ENCODE measurements at regions not wholly inside any gene's neighbourhood (a gene's known extent, or its start where the extent isn't known, plus 50 kb on each side); places are given as distances from the start of the nearest gene placed in this dataset.
"Not testable (repeated sequence)": the region's sequence is repeated elsewhere in the genome, so short reads cannot be mapped to it uniquely, and the experiment has no call there.

DNA sequence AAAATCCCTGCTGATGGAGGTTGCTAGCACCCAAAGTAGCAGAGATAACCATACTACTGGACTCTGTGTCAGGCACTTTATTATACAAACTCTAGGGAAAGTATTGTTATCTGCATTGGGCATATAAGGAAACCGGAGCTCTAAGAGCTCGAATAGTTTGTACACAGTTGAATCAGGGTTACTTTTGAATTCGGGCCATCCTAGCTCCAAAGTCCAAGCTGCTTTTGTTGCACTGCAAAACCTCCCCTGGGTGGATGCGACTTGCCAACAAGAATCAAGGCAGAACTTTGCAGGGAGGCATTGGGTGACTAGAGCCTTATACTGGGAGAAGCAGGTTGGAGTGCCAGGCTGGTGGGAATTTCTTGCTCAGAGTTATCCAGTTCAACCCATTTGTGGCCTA lies 435.1 kb downstream of the SPATA31D1 start:
- no peaks in the 10 kb centered on the region for H4K20me1 ChIP-seq (ENCODE audit: insufficient read depth, low read depth, low read length)
- no peak overlapping the region for H3K9ac ChIP-seq (ENCODE audit: low read length)
- no peaks in the 10 kb centered on the region for H3K4me1 ChIP-seq (ENCODE audit: low read length)
- peaks cover 2% of the 10 kb centered on the region; the same call in 1 of the 2 replicates for H3K9me3 ChIP-seq (ENCODE audit: low read length)
- H3K27me3 ChIP-seq (ENCODE audit: low read length), result no peaks in the 10 kb centered on the region
- no peak overlapping the region for H3K27ac ChIP-seq (ENCODE audit: low read length)
- no peaks in the 10 kb centered on the region for H3K79me2 ChIP-seq (ENCODE audit: low read length)
- no peak overlapping the region for H3K4me2 ChIP-seq (ENCODE audit: low read depth, low read length, poor library complexity, severe bottlenecking)
- H3K9me2 ChIP-seq (replicated peaks; ENCODE audit: insufficient read depth, low read length), result no peaks in the 10 kb centered on the region
- H2AFZ ChIP-seq (ENCODE audit: low read length), result no peak overlapping the region
- H3K36me3 ChIP-seq (ENCODE audit: insufficient read depth, low read length), result no peaks in the 10 kb centered on the region
- no peak for DNase-seq
- no peak overlapping the region for H3K4me3 ChIP-seq (ENCODE audit: low read length)

DNA sequence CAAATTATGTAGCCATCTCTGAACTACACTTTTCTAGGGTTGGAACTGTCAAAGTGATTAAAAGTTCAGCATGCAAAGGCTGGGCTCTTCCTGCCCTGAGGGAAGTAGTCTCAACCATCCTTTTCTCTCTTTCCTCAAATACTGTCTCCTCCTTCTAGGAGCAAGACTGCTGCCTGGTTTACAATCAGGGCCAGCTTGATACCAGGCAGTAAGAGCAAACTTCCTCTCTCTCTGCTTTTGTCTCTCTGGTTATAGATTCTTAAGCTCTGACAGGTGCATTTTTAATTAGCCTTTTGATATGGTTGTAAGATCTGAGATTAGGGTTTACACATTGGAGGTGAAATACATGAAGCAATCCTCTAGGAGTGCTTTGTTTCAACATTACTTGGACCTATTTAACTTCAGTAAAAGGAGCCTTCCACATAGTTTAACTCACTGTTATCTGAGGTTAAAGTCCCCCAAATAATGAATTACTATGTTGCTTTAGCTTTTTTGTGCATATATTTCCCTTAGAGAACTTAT lies 436.1 kb downstream of the SPATA31D1 start:
- no peak overlapping the region for H3K9ac ChIP-seq (ENCODE audit: low read length)
- H2AFZ ChIP-seq (ENCODE audit: low read length), result no peak overlapping the region
- no peaks in the 10 kb centered on the region for H3K36me3 ChIP-seq (ENCODE audit: insufficient read depth, low read length)
- no peak overlapping the region for H3K27ac ChIP-seq (ENCODE audit: low read length)
- H3K79me2 ChIP-seq (ENCODE audit: low read length), result no peaks in the 10 kb centered on the region
- no peaks in the 10 kb centered on the region for H3K9me2 ChIP-seq (replicated peaks; ENCODE audit: insufficient read depth, low read length)
- no peaks in the 10 kb centered on the region for H3K4me1 ChIP-seq (ENCODE audit: low read length)
- no peak overlapping the region for H3K4me2 ChIP-seq (ENCODE audit: low read depth, low read length, poor library complexity, severe bottlenecking)
- H4K20me1 ChIP-seq (ENCODE audit: insufficient read depth, low read depth, low read length), result no peaks in the 10 kb centered on the region
- H3K27me3 ChIP-seq (ENCODE audit: low read length), result no peaks in the 10 kb centered on the region
- no peak for DNase-seq
- H3K4me3 ChIP-seq (ENCODE audit: low read length), result no peak overlapping the region
- peaks cover 2% of the 10 kb centered on the region; the same call in 1 of the 2 replicates for H3K9me3 ChIP-seq (ENCODE audit: low read length)

DNA sequence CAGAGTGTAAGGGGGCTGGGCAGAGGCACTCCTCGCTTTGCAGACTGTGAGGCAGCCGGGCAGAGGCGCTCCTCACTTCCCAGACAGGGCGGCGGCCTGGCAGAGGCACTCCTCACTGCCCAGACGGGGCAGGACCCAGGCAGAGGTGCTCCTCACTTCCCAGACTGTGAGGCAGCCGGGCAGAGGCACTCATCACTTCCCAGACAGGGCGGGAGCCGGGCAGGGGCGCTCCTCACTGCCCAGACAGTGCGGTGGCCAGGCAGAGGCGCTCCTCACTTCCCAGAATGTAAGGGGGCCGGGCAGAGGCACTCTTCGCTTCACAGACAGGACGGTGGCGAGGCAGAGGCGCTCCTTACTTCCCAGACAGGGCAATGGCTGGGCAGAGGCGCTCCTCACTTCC lies 442.5 kb downstream of the SPATA31D1 start:
- no peak overlapping the region for H3K4me3 ChIP-seq (ENCODE audit: low read length)
- no peak overlapping the region for H2AFZ ChIP-seq (ENCODE audit: low read length)
- no peak overlapping the region for H3K27ac ChIP-seq (ENCODE audit: low read length)
- H3K27me3 ChIP-seq (ENCODE audit: low read length), result no peaks in the 10 kb centered on the region
- no peaks in the 10 kb centered on the region for H4K20me1 ChIP-seq (ENCODE audit: insufficient read depth, low read depth, low read length)
- H3K79me2 ChIP-seq (ENCODE audit: low read length), result no peaks in the 10 kb centered on the region
- H3K9ac ChIP-seq (ENCODE audit: low read length), result no peak overlapping the region
- no peaks in the 10 kb centered on the region for H3K4me1 ChIP-seq (ENCODE audit: low read length)
- DNase-seq, result no peak
- no peaks in the 10 kb centered on the region for H3K9me2 ChIP-seq (replicated peaks; ENCODE audit: insufficient read depth, low read length)
- H3K4me2 ChIP-seq (ENCODE audit: low read depth, low read length, poor library complexity, severe bottlenecking), result no peak overlapping the region
- H3K36me3 ChIP-seq (ENCODE audit: insufficient read depth, low read length), result no peaks in the 10 kb centered on the region
- H3K9me3 ChIP-seq (ENCODE audit: low read length), result 0 out of 2 replicates have a peak, but pooled peaks cover 2% of the 10 kb centered on the region

DNA sequence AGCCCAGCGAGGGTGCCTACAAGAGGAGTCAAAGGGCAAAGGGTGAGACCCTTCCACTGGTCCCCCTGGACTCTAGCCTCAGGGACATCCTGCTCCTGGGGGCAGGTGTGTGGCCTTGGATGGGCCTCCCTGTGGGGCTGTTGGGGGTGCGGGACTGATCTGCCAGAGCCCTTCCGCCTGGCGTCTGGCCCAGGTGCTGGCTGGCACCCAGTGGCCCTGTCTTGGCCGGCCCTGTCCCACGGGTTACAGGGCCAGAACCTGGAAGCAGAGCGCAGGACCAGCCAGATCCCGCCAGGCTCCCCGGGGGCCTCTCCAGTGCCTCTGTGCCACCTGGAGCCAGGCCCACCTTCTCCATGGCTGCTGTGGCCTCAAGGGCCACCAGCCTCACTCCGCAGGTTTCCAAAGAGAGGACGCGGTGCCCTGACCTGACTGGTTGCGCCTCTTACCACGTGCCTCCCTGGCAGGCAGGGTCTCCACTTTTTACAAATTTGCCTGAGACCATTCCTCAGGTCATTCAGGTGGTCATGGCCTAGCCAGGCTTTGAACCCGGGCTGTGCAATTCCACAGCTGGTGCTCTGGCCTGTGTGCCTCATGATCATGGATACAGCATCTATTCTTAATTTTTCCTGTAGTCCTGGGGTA lies 444.8 kb downstream of the SPATA31D1 start:
- not testable (repeated sequence) for H3K27me3 ChIP-seq (ENCODE audit: low read length); H3K4me2 ChIP-seq (ENCODE audit: low read depth, low read length, poor library complexity, severe bottlenecking); H3K79me2 ChIP-seq (ENCODE audit: low read length); DNase-seq; H3K9me2 ChIP-seq (replicated peaks; ENCODE audit: insufficient read depth, low read length); H3K9ac ChIP-seq (ENCODE audit: low read length); H3K9me3 ChIP-seq (ENCODE audit: low read length); H3K27ac ChIP-seq (ENCODE audit: low read length); H3K4me3 ChIP-seq (ENCODE audit: low read length); H3K4me1 ChIP-seq (ENCODE audit: low read length); H4K20me1 ChIP-seq (ENCODE audit: insufficient read depth, low read depth, low read length); H2AFZ ChIP-seq (ENCODE audit: low read length); H3K36me3 ChIP-seq (ENCODE audit: insufficient read depth, low read length)

DNA sequence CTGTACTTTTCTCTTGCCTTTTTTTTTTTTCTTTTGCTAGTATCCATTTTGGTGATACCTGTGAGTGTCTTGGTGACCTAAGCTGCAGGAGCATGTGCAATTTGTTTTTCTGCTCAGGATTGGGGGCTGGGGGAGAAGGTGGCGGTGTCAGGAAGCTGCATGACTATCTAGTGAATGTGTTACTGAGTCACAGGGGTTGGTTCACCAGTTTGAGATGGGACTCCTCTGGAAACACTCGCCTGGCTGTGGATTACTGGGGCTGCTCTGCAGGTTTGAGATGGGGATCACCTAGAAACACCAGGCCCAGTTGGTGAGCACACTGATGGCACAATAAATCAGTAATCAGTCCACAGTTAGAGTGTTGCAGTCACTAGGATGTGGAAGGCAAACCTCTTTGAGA lies 447.9 kb downstream of the SPATA31D1 start:
- Histone ChIP-seq H3K4me2 (ENCODE audit: low read depth, low read length, poor library complexity, severe bottlenecking) (no peak overlapping the region), H3K4me3 (ENCODE audit: low read length) (no peak overlapping the region), H2AFZ (ENCODE audit: low read length) (no peak overlapping the region), H3K79me2 (ENCODE audit: low read length) (no peaks in the 10 kb centered on the region), H3K9me2 (replicated peaks; ENCODE audit: insufficient read depth, low read length) (no peaks in the 10 kb centered on the region), H3K4me1 (ENCODE audit: low read length) (no peaks in the 10 kb centered on the region), H3K27me3 (ENCODE audit: low read length) (no peaks in the 10 kb centered on the region), H3K9ac (ENCODE audit: low read length) (no peak overlapping the region), H3K27ac (ENCODE audit: low read length) (no peak overlapping the region), H4K20me1 (ENCODE audit: insufficient read depth, low read depth, low read length) (no peaks in the 10 kb centered on the region), H3K9me3 (ENCODE audit: low read length) (peaks cover 8% of the 10 kb centered on the region; the same call in 1 of the 2 replicates), H3K36me3 (ENCODE audit: insufficient read depth, low read length) (no peaks in the 10 kb centered on the region)
- no peak for DNase-seq

DNA sequence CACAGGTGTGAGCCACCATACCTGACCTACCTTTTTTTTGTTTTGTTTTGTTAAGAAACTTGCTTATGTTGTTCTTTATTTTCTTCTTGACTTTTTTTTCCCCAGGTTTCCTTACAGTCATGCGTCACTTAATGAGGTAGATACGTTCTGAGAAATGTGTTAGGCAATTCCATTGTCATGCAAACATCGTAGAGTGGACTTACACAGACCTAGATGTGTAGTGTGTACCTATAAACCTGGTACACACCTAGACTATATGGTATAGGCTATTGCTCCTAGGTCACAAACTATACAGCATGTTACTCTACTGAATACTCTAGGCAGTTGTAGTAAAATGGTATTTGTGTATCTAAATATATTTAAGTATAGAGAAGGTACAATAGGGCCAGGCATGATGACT lies 448.6 kb downstream of the SPATA31D1 start:
- H3K4me1 ChIP-seq (ENCODE audit: low read length); DNase-seq; H3K27ac ChIP-seq (ENCODE audit: low read length); H3K4me2 ChIP-seq (ENCODE audit: low read depth, low read length, poor library complexity, severe bottlenecking); H3K27me3 ChIP-seq (ENCODE audit: low read length); H3K36me3 ChIP-seq (ENCODE audit: insufficient read depth, low read length); H3K9me2 ChIP-seq (replicated peaks; ENCODE audit: insufficient read depth, low read length); H2AFZ ChIP-seq (ENCODE audit: low read length); H3K9ac ChIP-seq (ENCODE audit: low read length); H3K4me3 ChIP-seq (ENCODE audit: low read length); H4K20me1 ChIP-seq (ENCODE audit: insufficient read depth, low read depth, low read length); H3K79me2 ChIP-seq (ENCODE audit: low read length); H3K9me3 ChIP-seq (ENCODE audit: low read length): not testable (repeated sequence)

DNA sequence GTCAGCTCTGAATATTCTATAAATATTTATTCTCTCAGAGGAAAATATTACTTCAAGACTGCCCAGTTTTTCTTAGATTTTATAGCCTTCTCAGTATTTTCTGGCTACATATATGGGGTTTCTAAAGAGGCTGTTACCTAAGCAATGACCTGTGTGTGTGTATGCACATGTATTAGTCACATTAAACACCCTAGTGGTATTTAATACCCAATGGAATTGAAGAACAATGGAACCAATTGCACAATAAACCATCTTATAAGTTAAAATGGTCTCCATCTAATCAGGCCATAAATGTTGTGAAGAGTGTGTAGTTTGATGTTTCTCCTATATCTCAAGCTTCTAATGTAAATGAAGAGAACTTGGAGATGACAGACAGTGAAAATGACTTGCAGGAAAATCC lies 450.0 kb downstream of the SPATA31D1 start:
- Histone ChIP-seq H3K4me2 (ENCODE audit: low read depth, low read length, poor library complexity, severe bottlenecking) (no peak overlapping the region), H4K20me1 (ENCODE audit: insufficient read depth, low read depth, low read length) (no peaks in the 10 kb centered on the region), H3K27ac (ENCODE audit: low read length) (no peak overlapping the region)

DNA sequence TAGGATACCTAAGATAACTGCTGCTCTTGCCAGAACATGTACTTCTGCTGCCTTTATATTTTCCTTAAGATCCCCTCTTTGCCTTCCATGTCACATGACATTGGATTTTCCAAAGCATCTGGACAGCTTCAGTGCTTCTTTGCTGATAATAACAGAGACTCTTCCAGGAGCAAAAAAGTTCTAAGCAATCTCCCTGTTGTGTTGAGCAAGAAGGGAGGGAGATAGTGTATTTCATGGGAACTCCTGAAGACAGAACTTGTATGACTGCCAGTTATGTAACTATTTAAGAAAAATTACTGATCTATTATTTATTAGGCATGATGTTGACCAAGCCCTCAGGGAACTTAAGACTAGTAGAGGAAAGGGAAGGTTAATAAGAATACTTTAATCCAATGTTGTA lies 454.7 kb downstream of the SPATA31D1 start:
- no peaks in the 10 kb centered on the region for H3K27me3 ChIP-seq (ENCODE audit: low read length)
- H3K27ac ChIP-seq (ENCODE audit: low read length), result no peak overlapping the region
- no peak overlapping the region for H2AFZ ChIP-seq (ENCODE audit: low read length)
- H3K4me1 ChIP-seq (ENCODE audit: low read length), result no peaks in the 10 kb centered on the region
- H3K4me2 ChIP-seq (ENCODE audit: low read depth, low read length, poor library complexity, severe bottlenecking), result no peak overlapping the region
- H3K4me3 ChIP-seq (ENCODE audit: low read length), result no peak overlapping the region
- H4K20me1 ChIP-seq (ENCODE audit: insufficient read depth, low read depth, low read length), result no peaks in the 10 kb centered on the region
- peaks cover 8% of the 10 kb centered on the region for H3K9me3 ChIP-seq (ENCODE audit: low read length)
- DNase-seq, result no peak
- no peaks in the 10 kb centered on the region for H3K9me2 ChIP-seq (replicated peaks; ENCODE audit: insufficient read depth, low read length)
- H3K79me2 ChIP-seq (ENCODE audit: low read length), result no peaks in the 10 kb centered on the region
- H3K9ac ChIP-seq (ENCODE audit: low read length), result no peak overlapping the region
- no peaks in the 10 kb centered on the region for H3K36me3 ChIP-seq (ENCODE audit: insufficient read depth, low read length)

More for the DNA sequence above, 450.0 kb downstream of the SPATA31D1 start:
- no peaks in the 10 kb centered on the region for H3K9me2 ChIP-seq (replicated peaks; ENCODE audit: insufficient read depth, low read length)
- no peaks in the 10 kb centered on the region for H3K36me3 ChIP-seq (ENCODE audit: insufficient read depth, low read length)
- no peaks in the 10 kb centered on the region for H3K79me2 ChIP-seq (ENCODE audit: low read length)
- no peak for DNase-seq
- no peak overlapping the region for H3K4me3 ChIP-seq (ENCODE audit: low read length)
- H3K4me1 ChIP-seq (ENCODE audit: low read length), result no peaks in the 10 kb centered on the region
- H2AFZ ChIP-seq (ENCODE audit: low read length), result no peak overlapping the region
- no peaks in the 10 kb centered on the region for H3K27me3 ChIP-seq (ENCODE audit: low read length)
- peaks cover 8% of the 10 kb centered on the region; the same call in 1 of the 2 replicates for H3K9me3 ChIP-seq (ENCODE audit: low read length)
- no peak overlapping the region for H3K9ac ChIP-seq (ENCODE audit: low read length)

Data from Karpas-422 (cell line).